AG20443 (cell line): ENCODE measurements at regions not wholly inside any gene's neighbourhood (a gene's known extent, or its start where the extent isn't known, plus 50 kb on each side); places are given as distances from the start of the nearest gene placed in this dataset.

ENCODE experiments used
- DNase-seq: peaks from one replicate; pipeline ENCODE4 v3.0.0; 2012; ENCODE audit warnings: low spot score, mixed read lengths

- no peak for DNase-seq
Observed at GRCh38 chr1:168966217-168966616, 140.3 kb upstream of the ATP1B1 start.

GRCh38 chr1:168966636-168967035 is 139.9 kb upstream of the ATP1B1 start:
- no peak for DNase-seq

- no peak for DNase-seq
Observed at GRCh38 chr1:168970926-168971659, 135.4 kb upstream of the ATP1B1 start.

GRCh38 chr1:168972225-168972624 is 134.3 kb upstream of the ATP1B1 start:
- DNase-seq: no peak

- DNase-seq: no peak
Observed at GRCh38 chr1:168972887-168973286, 133.6 kb upstream of the ATP1B1 start.

- DNase-seq: no peak
Observed at GRCh38 chr1:168974117-168974516, 132.4 kb upstream of the ATP1B1 start.

GRCh38 chr1:168974611-168975010 is 131.9 kb upstream of the ATP1B1 start:
- DNase-seq: no peak

GRCh38 chr1:168976267-168976666 is 130.2 kb upstream of the ATP1B1 start:
- no peak for DNase-seq

- DNase-seq: no peak
Observed at GRCh38 chr1:168977618-168978017, 128.9 kb upstream of the ATP1B1 start.

- no peak for DNase-seq
Observed at GRCh38 chr1:168979276-168979675, 127.2 kb upstream of the ATP1B1 start.

- DNase-seq: no peak
Observed at GRCh38 chr1:168980180-168980579, 126.3 kb upstream of the ATP1B1 start.

- DNase-seq: no peak
Observed at GRCh38 chr1:168980656-168981055, 125.8 kb upstream of the ATP1B1 start.

GRCh38 chr1:168982778-168983177 is 123.7 kb upstream of the ATP1B1 start:
- DNase-seq: no peak

- DNase-seq: no peak
Observed at GRCh38 chr1:168987330-168987729, 119.2 kb upstream of the ATP1B1 start.

GRCh38 chr1:168987923-168988322 is 118.6 kb upstream of the ATP1B1 start:
- no peak for DNase-seq

- DNase-seq: no peak
Observed at GRCh38 chr1:168989985-168990384, 116.5 kb upstream of the ATP1B1 start.

- DNase-seq: no peak
Observed at GRCh38 chr1:168991667-168992475, 114.6 kb upstream of the ATP1B1 start.

GRCh38 chr1:169001353-169001752 is 105.1 kb upstream of the ATP1B1 start:
- DNase-seq: no peak

- peak; percentile 52 for DNase-seq
Observed at GRCh38 chr1:169003864-169004516, 102.5 kb upstream of the ATP1B1 start.

- DNase-seq: no peak
Observed at GRCh38 chr1:169005776-169006175, 100.7 kb upstream of the ATP1B1 start.

- DNase-seq: no peak
Observed at GRCh38 chr1:169009666-169010065, 96.8 kb upstream of the ATP1B1 start.

GRCh38 chr1:169012416-169012815 is 94.1 kb upstream of the ATP1B1 start:
- no peak for DNase-seq

- no peak for DNase-seq
Observed at GRCh38 chr1:169013821-169014220, 92.7 kb upstream of the ATP1B1 start.
